Tibial nerve (tissue), 3 donors: ENCODE measurements at regions not wholly inside any gene's neighbourhood (a gene's known extent, or its start where the extent isn't known, plus 50 kb on each side); places are given as distances from the start of the nearest gene placed in this dataset.

Source experiments
- EP300 ChIP-seq, 2 donors: sonication (generic); formaldehyde crosslinking; IDR thresholded peaks; one replicate each; pipeline ENCODE4 v1.6.1; 2017; ENCODE audit warnings: antibody characterized with exemption in 2 of 2, mild to moderate bottlenecking in 1 of 2
- POLR2A ChIP-seq, 2 donors: fragments of 450-650 bp; IDR thresholded peaks; one replicate each; pipeline ENCODE4 v1.6.1; 2017; ENCODE audit warnings: antibody characterized with exemption in 2 of 2, mild to moderate bottlenecking in 2 of 2, moderate library complexity in 2 of 2

DNA sequence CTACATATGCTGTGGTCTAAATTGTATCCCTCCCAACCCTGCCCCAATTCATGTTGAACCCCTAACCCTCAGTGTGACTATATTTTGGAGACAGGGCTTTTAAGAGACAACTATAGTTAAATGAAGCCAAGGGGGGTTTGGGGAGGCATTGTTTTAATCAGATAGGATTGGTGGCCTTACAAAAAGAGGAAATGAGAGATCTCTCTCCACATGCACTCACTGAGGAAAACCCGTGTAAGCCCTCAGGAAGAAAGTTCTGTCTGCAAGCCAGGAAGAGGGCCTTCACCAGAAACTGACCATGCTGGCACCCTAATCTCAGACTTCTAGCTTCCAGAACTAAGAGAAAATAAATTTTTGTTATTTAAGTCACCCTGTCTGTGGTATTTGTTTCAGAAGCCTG lies 276.7 kb downstream of the KIF20B start:
- no peak for TF ChIP-seq POLR2A (IDR thresholded peaks at IDR 0.05)
- no peak for TF ChIP-seq EP300 (IDR thresholded peaks at IDR 0.05)
